Keratinocyte (primary cell): ENCODE measurements at regions not wholly inside any gene's neighbourhood (a gene's known extent, or its start where the extent isn't known, plus 50 kb on each side); places are given as distances from the start of the nearest gene placed in this dataset.

ENCODE experiments used
- DNase-seq: peaks from one replicate; pipeline ENCODE4 v3.0.0-alpha.2; 2011; ENCODE audit warnings: low read depth, missing footprints, low spot score
- FAIRE-seq: peaks from 2 replicates; lab custom pipeline; 2011; peaks lifted over from hg19 to GRCh38; lab: Jason Lieb, UNC
- H2AFZ ChIP-seq: 2 replicates; pipeline ENCODE4 v1.6.0; 2012; ENCODE audit warnings: low read length, control low read depth, inconsistent platforms; ENCODE audit not compliant: control insufficient read depth
- H3K27ac ChIP-seq: 2 replicates; pipeline ENCODE4 v1.5.1; 2011; ENCODE audit warnings: low read length; ENCODE audit not compliant: control insufficient read depth, insufficient read depth
- H3K27me3 ChIP-seq: 3 replicates; pipeline ENCODE4 v1.6.0; 2011; ENCODE audit warnings: low read length; ENCODE audit not compliant: control insufficient read depth, insufficient read depth; ENCODE audit errors: extremely low read depth
- H3K36me3 ChIP-seq, 2 experiments: 2 replicates in 1 of 2; 3 replicates in 1 of 2; pipeline ENCODE4 v1.5.1; 2011; ENCODE audit warnings: low read length in 2 of 2, mild to moderate bottlenecking in 1 of 2; ENCODE audit not compliant: control insufficient read depth in 2 of 2, insufficient read depth in 2 of 2; ENCODE audit errors: extremely low read depth in 1 of 2
- H3K4me1 ChIP-seq: 3 replicates; pipeline ENCODE4 v1.5.1; 2011; ENCODE audit warnings: low read length; ENCODE audit not compliant: control insufficient read depth, insufficient read depth; ENCODE audit errors: extremely low read depth
- H3K4me2 ChIP-seq: 3 replicates; pipeline ENCODE4 v1.6.0; 2011; ENCODE audit warnings: low read depth, low read length; ENCODE audit not compliant: control insufficient read depth, insufficient read depth; ENCODE audit errors: extremely low read depth
- H3K4me3 ChIP-seq, 3 experiments: fragments of 200-600 bp in 1 of 3; sonication (generic) in 1 of 3; 2 replicates in 2 of 3; 3 replicates in 1 of 3; pipeline ENCODE4 v1.5.1; 2011 to 2016; ENCODE audit warnings: low read length in 3 of 3, mild to moderate bottlenecking in 3 of 3, control low read depth in 2 of 3, inconsistent platforms in 1 of 3, low read depth in 1 of 3, mixed read lengths in 1 of 3, mixed run types in 1 of 3, moderate library complexity in 1 of 3; ENCODE audit not compliant: control insufficient read depth in 2 of 3, insufficient read depth in 2 of 3; ENCODE audit errors: extremely low read depth in 1 of 3
- H3K79me2 ChIP-seq: 2 replicates; pipeline ENCODE4 v1.6.0; 2012; ENCODE audit warnings: low read length; ENCODE audit not compliant: control insufficient read depth, insufficient read depth
- H3K9ac ChIP-seq: 3 replicates; pipeline ENCODE4 v1.6.0; 2011; ENCODE audit warnings: low read length; ENCODE audit not compliant: control insufficient read depth, insufficient read depth; ENCODE audit errors: extremely low read depth
- H3K9me1 ChIP-seq: 3 replicates; pipeline ENCODE4 v1.6.0; 2011; ENCODE audit warnings: low read length; ENCODE audit not compliant: control insufficient read depth, insufficient read depth; ENCODE audit errors: extremely low read depth
- H3K9me3 ChIP-seq: 2 replicates; pipeline ENCODE4 v1.5.1; 2012; ENCODE audit warnings: low read depth, low read length; ENCODE audit not compliant: control insufficient read depth
- H4K20me1 ChIP-seq: 3 replicates; pipeline ENCODE4 v1.6.0; 2011; ENCODE audit warnings: low read length; ENCODE audit not compliant: control insufficient read depth, insufficient read depth; ENCODE audit errors: extremely low read depth
- CTCF ChIP-seq, 3 experiments: IDR thresholded peaks in 1 of 3; conservative IDR thresholded peaks in 1 of 3; optimal IDR thresholded peaks in 1 of 3; 2 replicates in 2 of 3; 3 replicates in 1 of 3; pipeline versions ENCODE3 to v1.5.1; 2011; ENCODE audit warnings: low read length in 3 of 3, mild to moderate bottlenecking in 3 of 3, moderate library complexity in 2 of 3, control low read depth in 1 of 3, inconsistent platforms in 1 of 3; ENCODE audit not compliant: insufficient read depth in 2 of 3; ENCODE audit errors: extremely low read depth in 1 of 3
- EZH2 ChIP-seq: IDR thresholded peaks from one replicate; pipeline ENCODE4 v1.6.1; 2012; ENCODE audit warnings: inconsistent platforms, mild to moderate bottlenecking, low read length, moderate library complexity
- dilution Hi-C: fragments of 300-500 bp; cut with MboI; formaldehyde crosslinking; loops from one replicate; pipeline ENCODE4 v1.7.0; 2020; ENCODE audit warnings: low sequenced_read_pairs; ENCODE audit not compliant: extremely low pct_ligation_motif_present

GRCh38 chr6:2583459-2583858 is 167.3 kb downstream of the MYLK4 start:
- Histone ChIP-seq H3K4me2 (no peak overlapping the region), H3K9me3 (no peaks in the 10 kb centered on the region), H3K4me3 (no peak overlapping the region), H3K36me3 (no peaks in the 10 kb centered on the region), H3K4me1 (peaks cover 15% of the 10 kb centered on the region), H3K9ac (no peak overlapping the region), H3K27ac (no peak overlapping the region), H2AFZ (no peak overlapping the region), H3K79me2 (no peaks in the 10 kb centered on the region), H3K9me1 (no peaks in the 10 kb centered on the region), H3K27me3 (no peaks in the 10 kb centered on the region), H4K20me1 (no peaks in the 10 kb centered on the region)
- FAIRE-seq (no peak), DNase-seq (no peak)
- TF ChIP-seq CTCF (optimal IDR thresholded peaks at IDR 0.05 in 1 of 3, IDR thresholded peaks at IDR 0.05 in 1 of 3, conservative IDR thresholded peaks at IDR 0.05 in 1 of 3; ENCODE audit: extremely low read depth in 1 of 3, insufficient read depth in 2 of 3, low read length in 3 of 3) (no peak), EZH2 (no peak)
- dilution Hi-C loops = no loop called here

GRCh38 chr6:2582268-2582667 is 168.5 kb downstream of the MYLK4 start:
- H3K9ac ChIP-seq = no peak overlapping the region
- no peak overlapping the region for H3K4me2 ChIP-seq
- H3K27ac ChIP-seq = no peak overlapping the region
- TF ChIP-seq CTCF (optimal IDR thresholded peaks at IDR 0.05 in 1 of 3, IDR thresholded peaks at IDR 0.05 in 1 of 3, conservative IDR thresholded peaks at IDR 0.05 in 1 of 3; ENCODE audit: extremely low read depth in 1 of 3, insufficient read depth in 2 of 3, low read length in 3 of 3) = no peak
- no peak for TF ChIP-seq EZH2
- peaks cover 19% of the 10 kb centered on the region for H3K4me1 ChIP-seq
- no peak overlapping the region for H2AFZ ChIP-seq
- H3K4me3 ChIP-seq = no peak overlapping the region
- H3K9me3 ChIP-seq = no peaks in the 10 kb centered on the region
- no peaks in the 10 kb centered on the region for H3K9me1 ChIP-seq
- dilution Hi-C loops = no loop called here
- FAIRE-seq (no peak), DNase-seq (no peak)
- H3K79me2 ChIP-seq = no peaks in the 10 kb centered on the region
- H3K36me3 ChIP-seq = no peaks in the 10 kb centered on the region
- no peaks in the 10 kb centered on the region for H3K27me3 ChIP-seq
- no peaks in the 10 kb centered on the region for H4K20me1 ChIP-seq
